ENCODE measurements at regions not wholly inside any gene's neighbourhood (a gene's known extent, or its start where the extent isn't known, plus 50 kb on each side); places are given as distances from the start of the nearest gene placed in this dataset.

DNA sequence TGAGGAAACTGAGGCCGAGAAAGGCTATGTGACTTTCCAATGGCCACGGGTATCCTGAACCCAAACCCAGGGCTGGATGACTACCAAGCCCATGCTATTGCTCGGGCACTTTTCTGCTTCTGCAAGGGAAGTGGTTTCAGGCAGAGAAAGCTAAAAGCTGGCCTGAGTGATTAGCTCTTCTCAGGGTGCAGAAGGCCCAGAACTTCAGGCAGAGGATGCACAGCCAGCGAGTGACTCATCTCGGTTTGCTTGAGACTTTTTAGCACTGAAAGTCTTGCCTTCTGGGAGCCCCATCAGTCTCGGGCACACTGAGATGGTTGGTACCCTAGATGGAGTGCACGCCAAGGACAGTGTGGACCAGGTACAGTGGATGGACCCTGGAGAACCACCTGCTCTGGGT lies 129.5 kb upstream of the SDK2 start:
- Histone ChIP-seq H3K9me3 (no peaks in the 10 kb centered on the region), H3K27me3 (no peaks in the 10 kb centered on the region), H3K4me3 (no peak overlapping the region), H3K4me1 (peaks cover 16% of the 10 kb centered on the region), H3K27ac (no peak overlapping the region), H3K36me3 (ENCODE audit: low read depth, missing control alignments) (no peaks in the 10 kb centered on the region)
- WGBS, 2 donors, result 81 to 93% methylated on average over 7 of the region's 7 CpGs
- no peak for DNase-seq
- intact Hi-C loops (cut with DNase I; ENCODE audit: low total_unique reads), result no loop called here
- TF ChIP-seq POLR2A (IDR thresholded peaks at IDR 0.05), result no peak
- TF ChIP-seq, protein P1, sequence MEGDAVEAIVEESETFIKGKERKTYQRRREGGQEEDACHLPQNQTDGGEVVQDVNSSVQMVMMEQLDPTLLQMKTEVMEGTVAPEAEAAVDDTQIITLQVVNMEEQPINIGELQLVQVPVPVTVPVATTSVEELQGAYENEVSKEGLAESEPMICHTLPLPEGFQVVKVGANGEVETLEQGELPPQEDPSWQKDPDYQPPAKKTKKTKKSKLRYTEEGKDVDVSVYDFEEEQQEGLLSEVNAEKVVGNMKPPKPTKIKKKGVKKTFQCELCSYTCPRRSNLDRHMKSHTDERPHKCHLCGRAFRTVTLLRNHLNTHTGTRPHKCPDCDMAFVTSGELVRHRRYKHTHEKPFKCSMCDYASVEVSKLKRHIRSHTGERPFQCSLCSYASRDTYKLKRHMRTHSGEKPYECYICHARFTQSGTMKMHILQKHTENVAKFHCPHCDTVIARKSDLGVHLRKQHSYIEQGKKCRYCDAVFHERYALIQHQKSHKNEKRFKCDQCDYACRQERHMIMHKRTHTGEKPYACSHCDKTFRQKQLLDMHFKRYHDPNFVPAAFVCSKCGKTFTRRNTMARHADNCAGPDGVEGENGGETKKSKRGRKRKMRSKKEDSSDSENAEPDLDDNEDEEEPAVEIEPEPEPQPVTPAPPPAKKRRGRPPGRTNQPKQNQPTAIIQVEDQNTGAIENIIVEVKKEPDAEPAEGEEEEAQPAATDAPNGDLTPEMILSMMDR (IDR thresholded peaks at IDR 0.05), result no peak

DNA sequence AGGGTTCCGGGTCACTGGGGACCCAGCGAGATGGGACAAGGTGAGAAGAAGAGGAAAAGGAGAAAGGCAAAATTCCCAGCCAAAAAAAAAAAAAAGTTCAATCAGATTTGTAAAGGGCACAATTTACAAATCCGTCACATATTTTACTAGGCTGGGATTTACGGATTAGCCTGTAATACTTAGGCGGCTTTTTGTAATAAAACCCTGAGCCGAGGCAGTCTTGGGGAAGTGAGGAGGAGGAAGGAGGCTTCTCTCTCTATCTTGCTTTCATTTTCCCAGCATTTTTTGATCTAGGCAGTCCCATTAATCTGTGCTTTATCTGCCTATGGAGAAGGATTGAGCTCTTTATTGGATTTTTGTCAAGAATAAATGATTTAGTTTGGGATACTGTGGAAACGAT lies 130.6 kb upstream of the SDK2 start:
- WGBS, 2 donors, result 77 to 79% methylated on average over 7 of the region's 7 CpGs
- intact Hi-C loops (cut with DNase I; ENCODE audit: low total_unique reads), result no loop called here

DNA sequence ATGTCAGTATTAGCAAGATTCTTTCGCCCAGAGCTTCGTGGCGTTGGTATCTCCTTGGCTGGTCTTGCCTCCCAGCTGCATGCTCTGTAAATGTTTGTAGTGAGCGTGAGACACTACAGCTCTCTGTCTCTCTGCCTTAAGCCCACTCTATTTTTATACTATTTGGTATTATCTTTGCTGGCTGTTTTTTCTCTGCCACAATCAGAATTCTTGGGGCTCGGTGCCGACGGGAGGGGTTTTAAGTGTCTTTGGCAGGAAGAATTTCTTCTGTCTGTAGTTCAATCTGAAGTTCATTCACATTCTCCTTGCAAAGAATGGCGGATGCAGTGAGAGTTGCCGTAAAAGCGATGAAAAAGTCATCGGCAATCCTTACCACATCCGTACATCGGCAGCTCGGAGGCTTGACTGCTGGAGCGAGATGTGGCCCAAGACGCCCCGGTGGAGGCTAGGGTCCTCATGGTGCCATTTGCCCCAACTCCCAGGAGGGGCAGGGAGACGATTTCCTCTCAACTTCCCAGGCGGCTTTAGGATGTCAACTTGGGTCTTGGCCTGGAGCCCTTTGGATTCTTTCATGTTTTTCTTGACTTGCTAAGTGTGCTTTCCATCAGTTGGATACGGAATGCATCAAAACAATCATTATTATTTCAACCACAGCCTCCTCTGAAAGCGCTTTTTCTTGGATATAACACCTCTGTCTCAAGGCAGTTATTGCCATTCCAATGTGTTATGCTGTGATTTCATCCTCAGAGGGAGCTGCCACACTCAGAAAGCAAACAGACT lies 132.3 kb upstream of the SDK2 start:
- Histone ChIP-seq H3K4me3 (no peak overlapping the region), H3K27me3 (no peaks in the 10 kb centered on the region), H3K4me1 (peaks cover 6% of the 10 kb centered on the region), H3K36me3 (ENCODE audit: low read depth, missing control alignments) (no peaks in the 10 kb centered on the region), H3K9me3 (no peaks in the 10 kb centered on the region), H3K27ac (no peak overlapping the region)
- DNase-seq, result no peak
- intact Hi-C loops (cut with DNase I; ENCODE audit: low total_unique reads), result no loop called here
- WGBS, 2 donors, result 93 to 94% methylated on average over 21 of the region's 21 CpGs
- TF ChIP-seq, protein P1 (IDR thresholded peaks at IDR 0.05), result no peak
- TF ChIP-seq POLR2A (IDR thresholded peaks at IDR 0.05), result no peak

More for the DNA sequence above, 130.6 kb upstream of the SDK2 start:
- no peak for DNase-seq
- no peak for TF ChIP-seq POLR2A (IDR thresholded peaks at IDR 0.05)
- TF ChIP-seq, protein P1 (IDR thresholded peaks at IDR 0.05), result no peak
- Histone ChIP-seq H3K4me1 (peaks cover 16% of the 10 kb centered on the region), H3K9me3 (no peaks in the 10 kb centered on the region), H3K27me3 (no peaks in the 10 kb centered on the region), H3K4me3 (no peak overlapping the region), H3K36me3 (ENCODE audit: low read depth, missing control alignments) (no peaks in the 10 kb centered on the region), H3K27ac (no peak overlapping the region)

DNA sequence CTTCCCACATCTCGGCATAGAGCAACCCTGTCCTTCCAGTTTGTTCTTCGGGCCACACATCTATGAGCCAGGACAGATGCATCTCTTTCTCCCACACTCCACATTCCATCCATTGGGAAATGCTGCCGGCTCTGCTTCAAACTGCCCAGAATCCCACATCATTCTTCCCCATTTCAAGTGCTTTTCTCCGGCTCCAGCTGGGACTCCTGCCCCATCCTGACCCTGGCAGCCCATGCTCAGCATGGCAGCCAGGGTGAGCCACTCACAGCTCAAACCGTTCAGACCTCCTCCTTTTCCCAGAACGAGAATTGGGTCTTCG lies 132.8 kb upstream of the SDK2 start:
- TF ChIP-seq, protein P1 (IDR thresholded peaks at IDR 0.05), result no peak
- TF ChIP-seq POLR2A (IDR thresholded peaks at IDR 0.05), result no peak
- peaks cover 6% of the 10 kb centered on the region for H3K4me1 ChIP-seq
- no peak overlapping the region for H3K4me3 ChIP-seq
- no peaks in the 10 kb centered on the region for H3K9me3 ChIP-seq
- H3K36me3 ChIP-seq (ENCODE audit: low read depth, missing control alignments), result no peaks in the 10 kb centered on the region
- no peaks in the 10 kb centered on the region for H3K27me3 ChIP-seq
- intact Hi-C loops (cut with DNase I; ENCODE audit: low total_unique reads), result no loop called here
- WGBS, 2 donors, result 78 to 83% methylated on average over 7 of the region's 7 CpGs
- H3K27ac ChIP-seq, result no peak overlapping the region
- DNase-seq, result no peak

DNA sequence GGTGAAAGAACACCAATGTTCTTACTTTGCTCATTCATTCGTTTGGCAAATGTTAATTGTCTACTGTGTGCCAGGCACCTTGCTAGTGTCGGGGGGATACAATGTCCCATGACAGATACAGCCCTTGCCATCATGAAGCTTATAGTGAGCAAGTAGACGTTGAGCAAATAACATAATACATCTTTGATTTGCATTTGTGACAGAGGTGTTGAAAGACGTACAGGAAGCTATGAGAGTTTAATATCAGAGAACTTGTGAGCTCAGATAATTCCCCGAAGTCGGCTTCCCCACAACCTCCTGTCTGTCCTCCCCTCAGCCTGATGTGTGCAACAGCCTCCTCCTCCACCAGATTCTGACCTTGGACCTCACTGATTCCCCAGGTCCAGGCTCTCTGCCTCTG lies 138.0 kb upstream of the SDK2 start:
- Histone ChIP-seq H3K27ac (no peak overlapping the region), H3K27me3 (no peaks in the 10 kb centered on the region), H3K4me3 (no peak overlapping the region), H3K36me3 (ENCODE audit: low read depth, missing control alignments) (no peaks in the 10 kb centered on the region), H3K9me3 (no peaks in the 10 kb centered on the region), H3K4me1 (no peaks in the 10 kb centered on the region)
- intact Hi-C loops (cut with DNase I; ENCODE audit: low total_unique reads), result no loop called here
- DNase-seq, result no peak
- WGBS, 2 donors, result 31 to 44% methylated on average over 6 of the region's 6 CpGs
- TF ChIP-seq POLR2A (IDR thresholded peaks at IDR 0.05), result no peak
- TF ChIP-seq, protein P1 (IDR thresholded peaks at IDR 0.05), result no peak

Data from testis (tissue), 2 donors.